Mononuclear cell (primary cell): ENCODE measurements at regions not wholly inside any gene's neighbourhood (a gene's known extent, or its start where the extent isn't known, plus 50 kb on each side); places are given as distances from the start of the nearest gene placed in this dataset.
"Not testable (repeated sequence)": the region's sequence is repeated elsewhere in the genome, so short reads cannot be mapped to it uniquely, and the experiment has no call there.

ENCODE experiments used
- H3K27me3 ChIP-seq: 2 replicates; pipeline ENCODE4 v1.6.0; 2011; ENCODE audit warnings: low read length, control low read depth; ENCODE audit not compliant: insufficient read depth
- H3K4me1 ChIP-seq: 2 replicates; pipeline ENCODE4 v1.5.1; 2011; ENCODE audit warnings: mild to moderate bottlenecking, low read length, control low read depth; ENCODE audit not compliant: insufficient read depth
- H3K4me3 ChIP-seq: 2 replicates; pipeline ENCODE4 v1.5.1; 2011; ENCODE audit warnings: mild to moderate bottlenecking, low read length, moderate library complexity
- H3K9me3 ChIP-seq: 2 replicates; pipeline ENCODE4 v1.5.1; 2011; ENCODE audit warnings: low read depth, mild to moderate bottlenecking, control low read depth, low read length

GRCh38 chr13:76829572-76830327, 56.5 kb downstream of the KCTD12 start:
- H3K9me3 ChIP-seq = no peaks in the 10 kb centered on the region
- no peaks in the 10 kb centered on the region for H3K27me3 ChIP-seq

GRCh38 chr13:76828316-76828741, 57.9 kb downstream of the KCTD12 start:
- Histone ChIP-seq H3K27me3 (no peaks in the 10 kb centered on the region), H3K4me3 (no peak overlapping the region), H3K4me1 (no peaks in the 10 kb centered on the region), H3K9me3 (no peaks in the 10 kb centered on the region)

More at GRCh38 chr13:76829572-76830327, 56.5 kb downstream of the KCTD12 start:
- Histone ChIP-seq H3K4me1 (no peaks in the 10 kb centered on the region), H3K4me3 (no peak overlapping the region)

DNA sequence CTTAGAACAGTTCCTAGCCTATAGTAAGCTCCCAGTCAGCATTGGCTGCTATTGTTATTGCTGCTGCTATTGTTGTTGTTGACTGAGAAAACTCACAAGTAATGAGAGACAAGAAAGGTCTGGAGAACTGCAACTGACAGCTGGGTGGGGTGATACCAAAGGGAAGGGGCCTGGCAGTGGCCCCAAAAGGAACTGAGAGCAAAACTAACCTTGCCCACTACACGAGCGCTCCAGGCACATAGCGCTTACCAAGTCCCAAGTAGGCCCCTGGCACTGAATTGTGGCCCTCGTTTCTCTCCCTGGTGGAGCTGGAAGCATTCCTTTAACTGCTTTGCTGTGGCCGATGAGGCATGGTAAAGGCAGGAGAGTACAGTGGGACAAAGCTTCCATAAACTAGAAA, 59.7 kb downstream of the KCTD12 start:
- H3K27me3 ChIP-seq = no peaks in the 10 kb centered on the region
- H3K4me1 ChIP-seq = peaks cover 3% of the 10 kb centered on the region
- no peak overlapping the region for H3K4me3 ChIP-seq
- H3K9me3 ChIP-seq = no peaks in the 10 kb centered on the region

GRCh38 chr13:76825430-76825829, 60.8 kb downstream of the KCTD12 start:
- Histone ChIP-seq H3K4me3 (no peak overlapping the region), H3K4me1 (peaks cover 3% of the 10 kb centered on the region), H3K9me3 (no peaks in the 10 kb centered on the region), H3K27me3 (no peaks in the 10 kb centered on the region)

DNA sequence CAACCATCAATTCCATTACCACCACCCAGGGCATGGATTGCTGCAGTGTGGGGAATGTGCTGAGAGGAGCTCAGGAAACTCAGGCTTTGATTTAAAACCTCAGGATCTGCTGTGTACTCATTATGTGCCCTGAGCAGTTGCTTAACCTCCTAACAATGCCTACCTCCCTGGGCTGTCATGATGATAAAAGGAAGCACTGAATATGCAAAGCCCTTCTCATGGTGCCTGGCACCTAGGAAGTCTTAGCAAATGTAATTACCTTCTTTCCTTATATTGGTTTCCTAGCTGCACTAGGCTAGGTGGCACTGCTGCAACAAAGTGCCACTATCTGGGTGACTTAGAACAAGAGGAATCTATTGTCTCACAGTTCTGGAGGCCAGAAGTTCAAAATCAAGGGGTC, 62.2 kb downstream of the KCTD12 start:
- Histone ChIP-seq H3K27me3 (no peaks in the 10 kb centered on the region), H3K4me1 (peaks cover 3% of the 10 kb centered on the region), H3K9me3 (no peaks in the 10 kb centered on the region), H3K4me3 (no peak overlapping the region)

- no peak overlapping the region for H3K4me3 ChIP-seq
Observed at GRCh38 chr13:76822698-76823267, 63.4 kb downstream of the KCTD12 start.

GRCh38 chr13:76821222-76821621, 65.0 kb downstream of the KCTD12 start:
- not testable (repeated sequence) for H3K4me3 ChIP-seq, H3K27me3 ChIP-seq, H3K9me3 ChIP-seq, H3K4me1 ChIP-seq

More at GRCh38 chr13:76822698-76823267, 63.4 kb downstream of the KCTD12 start:
- Histone ChIP-seq H3K27me3 (no peaks in the 10 kb centered on the region), H3K4me1 (peaks cover 3% of the 10 kb centered on the region), H3K9me3 (no peaks in the 10 kb centered on the region)

- H3K4me1 ChIP-seq = peaks cover 3% of the 10 kb centered on the region
- no peaks in the 10 kb centered on the region for H3K9me3 ChIP-seq
- H3K4me3 ChIP-seq = no peak overlapping the region
- no peaks in the 10 kb centered on the region for H3K27me3 ChIP-seq
Observed at GRCh38 chr13:76820759-76821158, 65.4 kb downstream of the KCTD12 start.

DNA sequence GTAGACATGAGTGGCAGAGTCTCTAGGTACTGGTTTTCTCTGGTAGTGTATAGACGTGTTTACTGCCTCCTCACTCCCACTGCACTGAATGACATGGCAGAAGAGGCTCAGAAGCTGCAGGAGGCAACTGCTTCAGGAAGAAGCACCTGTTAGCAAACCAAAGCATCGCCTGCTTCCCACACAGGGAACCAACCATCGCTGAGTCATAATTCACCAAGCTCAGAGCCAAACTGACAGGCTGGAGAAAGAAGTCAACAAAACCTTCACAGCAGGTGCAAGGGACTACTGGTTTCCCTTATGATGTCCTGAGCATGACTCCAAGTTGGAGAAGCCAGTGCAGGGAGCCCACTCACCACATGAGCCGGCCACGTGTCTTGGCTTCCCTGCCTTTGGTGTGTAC, 69.8 kb downstream of the KCTD12 start:
- H3K4me3 ChIP-seq = no peak overlapping the region
- peaks cover 7% of the 10 kb centered on the region for H3K4me1 ChIP-seq
- no peaks in the 10 kb centered on the region for H3K9me3 ChIP-seq
- H3K27me3 ChIP-seq = no peaks in the 10 kb centered on the region

DNA sequence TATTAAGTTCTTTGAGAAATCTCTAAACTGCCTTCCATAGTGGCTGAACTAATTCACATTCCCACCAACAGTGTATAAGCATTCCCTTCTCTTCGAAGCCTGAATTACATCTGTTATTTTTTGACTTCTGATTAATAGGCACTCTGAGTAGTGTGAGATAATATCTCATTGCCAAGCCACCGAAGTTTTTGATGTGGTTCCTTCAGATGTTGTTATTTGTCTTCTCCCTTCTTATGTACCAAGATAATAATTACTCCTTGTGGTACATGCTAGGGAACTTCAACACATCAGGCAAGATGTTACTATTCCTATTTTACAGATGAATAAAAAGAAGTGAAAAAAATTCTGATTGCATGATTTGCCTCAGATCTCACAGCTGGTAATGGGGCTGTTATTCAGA, 70.9 kb downstream of the KCTD12 start:
- Histone ChIP-seq H3K27me3 (no peaks in the 10 kb centered on the region), H3K4me3 (no peak overlapping the region), H3K4me1 (peaks cover 7% of the 10 kb centered on the region), H3K9me3 (peaks cover 4% of the 10 kb centered on the region)

GRCh38 chr13:76813891-76814290, 72.3 kb downstream of the KCTD12 start:
- Histone ChIP-seq H3K4me3 (no peak overlapping the region), H3K27me3 (no peaks in the 10 kb centered on the region)

DNA sequence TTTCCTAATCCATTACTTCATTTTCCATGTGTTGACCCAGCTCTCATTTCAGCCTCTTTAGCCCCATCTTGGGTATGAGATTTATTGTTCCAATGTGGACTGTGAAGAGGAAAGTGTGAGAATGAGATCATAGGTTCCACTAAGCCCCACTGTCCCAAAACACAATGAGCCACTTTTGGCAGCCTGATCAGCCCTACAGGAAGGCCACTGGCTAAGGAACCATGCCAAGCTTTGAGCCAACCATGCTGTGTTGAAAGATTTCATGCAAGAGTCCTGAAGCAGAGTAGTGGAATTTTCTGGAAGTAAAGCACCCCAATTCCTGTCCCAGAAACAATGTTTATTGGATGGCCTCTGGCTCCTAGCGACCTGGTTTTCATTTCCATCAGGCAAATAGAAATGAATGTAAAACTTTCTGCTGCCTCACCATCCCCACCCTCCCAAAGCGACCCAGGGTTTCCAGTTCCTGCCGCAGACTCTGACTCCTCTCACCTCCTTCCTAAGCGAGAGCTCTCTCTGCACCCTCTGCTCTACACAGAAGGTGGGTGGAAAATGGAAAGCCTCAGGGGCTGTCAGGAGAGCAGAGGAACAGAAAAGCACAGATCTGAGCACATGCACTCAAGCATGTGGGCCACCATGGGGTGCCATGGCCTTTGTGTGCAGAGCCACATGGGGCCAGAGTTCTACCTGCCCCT, 73.1 kb downstream of the KCTD12 start:
- Histone ChIP-seq H3K4me1 (peaks cover 7% of the 10 kb centered on the region), H3K4me3 (no peak overlapping the region), H3K9me3 (peaks cover 11% of the 10 kb centered on the region), H3K27me3 (no peaks in the 10 kb centered on the region)

More at GRCh38 chr13:76813891-76814290, 72.3 kb downstream of the KCTD12 start:
- Histone ChIP-seq H3K4me1 (peaks cover 7% of the 10 kb centered on the region), H3K9me3 (peaks cover 11% of the 10 kb centered on the region)

DNA sequence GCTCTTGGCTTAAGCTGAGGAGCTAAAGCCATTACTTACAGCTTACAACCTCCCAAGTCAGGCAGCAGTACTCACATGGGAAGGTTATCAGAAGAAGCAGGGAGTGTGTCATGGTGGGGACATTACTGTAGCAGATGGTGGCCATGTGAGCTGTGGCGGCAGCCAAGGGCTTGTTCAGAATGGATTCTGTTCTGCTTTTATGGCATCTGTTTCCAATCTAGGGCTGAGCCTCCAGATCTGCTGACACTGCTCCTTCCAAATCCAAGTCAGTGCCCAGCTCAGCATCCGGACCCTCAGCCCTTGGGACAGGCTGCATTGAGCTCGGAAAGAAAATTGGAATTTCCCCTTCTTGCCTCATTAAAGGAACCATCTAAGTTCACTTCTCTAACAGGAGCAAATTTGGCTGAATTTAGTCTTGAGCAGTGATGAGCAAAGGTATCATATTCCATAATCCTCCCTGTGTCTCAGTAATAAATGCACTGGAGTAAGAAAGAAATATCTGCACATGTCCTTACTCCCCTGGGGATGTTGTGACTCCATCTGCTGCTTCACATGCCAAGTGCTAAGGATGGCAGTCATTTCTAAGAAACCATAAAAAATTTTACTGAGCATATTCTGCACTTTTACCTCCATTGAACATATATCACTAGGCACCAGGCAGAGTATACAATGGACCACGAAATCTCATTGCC, 73.9 kb downstream of the KCTD12 start:
- Histone ChIP-seq H3K4me1 (peaks cover 7% of the 10 kb centered on the region), H3K9me3 (peaks cover 11% of the 10 kb centered on the region), H3K27me3 (no peaks in the 10 kb centered on the region), H3K4me3 (no peak overlapping the region)

DNA sequence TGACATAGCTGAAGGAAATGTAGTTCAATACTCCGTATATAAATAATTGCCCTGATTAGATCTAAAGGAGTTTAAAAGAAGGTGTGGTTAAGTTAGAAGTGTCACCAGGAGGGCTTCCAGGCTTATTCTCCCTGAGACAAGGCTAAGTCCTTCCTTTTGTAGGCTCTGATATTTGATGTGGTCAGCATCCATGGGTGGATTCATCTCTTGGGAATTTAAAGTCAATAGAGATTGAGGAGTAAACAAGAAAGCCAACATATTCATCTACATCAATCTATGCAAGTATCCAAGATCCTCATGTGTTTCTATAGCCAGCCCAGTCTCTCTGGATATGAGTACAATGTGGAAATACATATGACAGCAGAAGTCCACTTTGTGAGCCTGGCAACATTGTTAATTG, 76.8 kb downstream of the KCTD12 start:
- no peak overlapping the region for H3K4me3 ChIP-seq
- peaks cover 11% of the 10 kb centered on the region for H3K9me3 ChIP-seq
- peaks cover 22% of the 10 kb centered on the region for H3K4me1 ChIP-seq
- no peaks in the 10 kb centered on the region for H3K27me3 ChIP-seq

DNA sequence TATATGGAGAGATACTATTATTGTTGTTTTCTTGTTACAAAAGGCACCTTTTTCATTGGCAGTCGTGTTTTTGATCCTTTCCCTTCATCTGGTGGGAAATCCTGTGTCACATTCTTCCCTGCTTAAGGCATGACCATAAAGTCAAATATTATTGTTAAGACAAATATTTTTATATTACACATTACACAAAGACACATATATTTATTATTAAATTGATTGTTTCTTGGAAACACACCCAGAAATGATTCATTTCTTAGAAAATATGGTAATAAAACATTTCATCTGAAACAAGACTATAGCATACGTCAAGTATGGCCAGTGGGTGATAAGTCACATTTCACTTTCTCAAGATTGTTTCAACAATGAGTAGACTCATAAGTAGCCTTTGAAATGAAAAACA, 77.3 kb downstream of the KCTD12 start:
- peaks cover 11% of the 10 kb centered on the region for H3K9me3 ChIP-seq
- H3K4me3 ChIP-seq = no peak overlapping the region
- no peaks in the 10 kb centered on the region for H3K27me3 ChIP-seq
- peaks cover 22% of the 10 kb centered on the region for H3K4me1 ChIP-seq
